DOHH2 (cell line): ENCODE measurements at regions not wholly inside any gene's neighbourhood (a gene's known extent, or its start where the extent isn't known, plus 50 kb on each side); places are given as distances from the start of the nearest gene placed in this dataset.

Experiments
- CTCF ChIP-seq: fragments of 200-600 bp; sonication (generic); IDR thresholded peaks from one replicate; pipeline ENCODE4 v1.5.1; 2014; ENCODE audit warnings: antibody characterized with exemption, mild to moderate bottlenecking, low read depth, low read length; ENCODE audit not compliant: poor library complexity, severe bottlenecking
- EZH2phosphoT487 ChIP-seq: fragments of 200-600 bp; sonication (generic); IDR thresholded peaks from 2 replicates; pipeline ENCODE4 v1.6.1; 2017; ENCODE audit warnings: borderline replicate concordance, mild to moderate bottlenecking, antibody characterized with exemption, low read length, moderate library complexity, mixed read lengths

GRCh38 chr3:89656388-89656787 lies 549.0 kb downstream of the EPHA3 start:
- TF ChIP-seq CTCF (no peak), EZH2phosphoT487 (no peak)
